ENCODE measurements at regions not wholly inside any gene's neighbourhood (a gene's known extent, or its start where the extent isn't known, plus 50 kb on each side); places are given as distances from the start of the nearest gene placed in this dataset.

- intact Hi-C loops (cut with DNase I), result loop anchor here (5.0 kb wide), 1 partner anchor 113 kb away; no protein-coding TSS in a partner anchor
- Histone ChIP-seq H3K36me3 (no peaks in the 10 kb centered on the region), H3K4me1 (no peaks in the 10 kb centered on the region), H3K27me3 (no peaks in the 10 kb centered on the region), H3K9me3 (no peaks in the 10 kb centered on the region), H3K4me3 (replicated peaks in 1 of 3) (no peak overlapping the region), H3K27ac (no peak overlapping the region)
- WGBS, 2 donors, result 49 to 53% methylated on average over 12 of the region's 12 CpGs
- peak; percentile 44 to 45 for DNase-seq
- no peak for TF ChIP-seq POLR2A (IDR thresholded peaks at IDR 0.05)
- TF ChIP-seq CTCF (IDR thresholded peaks at IDR 0.05), result peak; percentile 55 to 79 (median 58)
These were observed 415.4 kb upstream of the CCDC196 start for GRCh38 chr14:66070542-66071319.

- H3K4me3 ChIP-seq (replicated peaks in 1 of 3), result no peak overlapping the region
- DNase-seq, result no peak
- H3K9me3 ChIP-seq, result no peaks in the 10 kb centered on the region
- TF ChIP-seq POLR2A (IDR thresholded peaks at IDR 0.05) (no peak), CTCF (IDR thresholded peaks at IDR 0.05) (no peak)
- no peak overlapping the region for H3K27ac ChIP-seq
- no peaks in the 10 kb centered on the region for H3K4me1 ChIP-seq
- H3K36me3 ChIP-seq, result no peaks in the 10 kb centered on the region
- H3K27me3 ChIP-seq, result no peaks in the 10 kb centered on the region
- 94 to 96% methylated on average over 5 of the region's 5 CpGs for WGBS, 2 donors
- intact Hi-C loops (cut with DNase I), result loop anchor here (5.0 kb wide), 1 partner anchor 115 kb away; no protein-coding TSS in a partner anchor
These were observed 413.7 kb upstream of the CCDC196 start for GRCh38 chr14:66072190-66073084.

DNA sequence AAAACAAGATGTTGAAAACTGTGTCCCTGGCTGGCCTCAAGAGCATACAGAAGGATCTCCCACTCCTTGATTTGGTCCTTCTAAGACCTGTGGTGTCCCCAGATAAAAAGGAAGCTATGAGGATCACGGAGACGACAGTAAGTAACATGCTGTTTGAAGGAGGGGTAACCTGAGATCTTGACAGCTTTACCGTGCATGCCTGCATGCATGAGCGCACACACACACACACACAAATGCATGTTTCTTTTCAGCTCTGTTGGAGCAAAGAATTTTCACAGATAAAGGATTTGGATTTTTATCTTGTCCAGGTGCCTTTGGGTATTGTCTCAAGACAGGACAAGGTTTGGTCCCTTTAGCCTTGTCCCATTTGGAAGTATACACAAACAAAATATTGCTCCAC lies 411.6 kb upstream of the CCDC196 start:
- 37 to 49% methylated on average over 4 of the region's 4 CpGs for WGBS, 2 donors
- TF ChIP-seq CTCF (IDR thresholded peaks at IDR 0.05) (no peak), POLR2A (IDR thresholded peaks at IDR 0.05) (no peak)
- intact Hi-C loops (cut with DNase I), result loop anchor here (5.0 kb wide), 1 partner anchor 117 kb away; no protein-coding TSS in a partner anchor

DNA sequence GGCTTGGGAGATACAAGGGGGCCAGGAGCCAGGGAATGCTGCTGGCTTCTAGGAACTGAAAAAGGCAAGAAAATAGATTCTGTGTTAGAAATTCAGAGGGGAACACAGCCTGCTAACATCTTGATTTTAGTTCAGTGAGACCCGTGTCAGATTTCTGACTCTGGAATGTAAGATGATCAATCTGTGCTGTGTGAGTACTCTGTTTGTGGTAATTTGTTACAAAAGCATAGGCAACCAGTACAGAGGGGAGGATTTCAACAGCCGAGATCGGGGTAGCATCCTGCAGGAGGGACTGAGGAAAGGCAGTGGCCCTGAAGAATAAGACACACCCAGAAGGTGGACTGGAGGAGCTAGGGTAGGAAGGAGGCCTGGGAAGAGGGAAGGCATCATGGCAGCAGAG lies 410.0 kb upstream of the CCDC196 start:
- no peaks in the 10 kb centered on the region for H3K27me3 ChIP-seq
- H3K9me3 ChIP-seq, result no peaks in the 10 kb centered on the region
- TF ChIP-seq CTCF (IDR thresholded peaks at IDR 0.05), result no peak
- TF ChIP-seq POLR2A (IDR thresholded peaks at IDR 0.05), result no peak
- H3K36me3 ChIP-seq, result no peaks in the 10 kb centered on the region
- H3K4me1 ChIP-seq, result peaks cover 0 to 5% of the 10 kb centered on the region in 2 donors
- WGBS, 2 donors, result 80 to 81% methylated on average over 3 of the region's 3 CpGs
- no peak overlapping the region for H3K4me3 ChIP-seq (replicated peaks in 1 of 3)
- no peak for DNase-seq
- intact Hi-C loops (cut with DNase I), result no loop called here
- no peak overlapping the region for H3K27ac ChIP-seq

More for the DNA sequence above, 411.6 kb upstream of the CCDC196 start:
- H3K27me3 ChIP-seq, result no peaks in the 10 kb centered on the region
- no peak for DNase-seq
- no peaks in the 10 kb centered on the region for H3K36me3 ChIP-seq
- H3K4me1 ChIP-seq, result peaks cover 0 to 5% of the 10 kb centered on the region in 2 donors
- no peaks in the 10 kb centered on the region for H3K9me3 ChIP-seq
- no peak overlapping the region for H3K27ac ChIP-seq
- no peak overlapping the region for H3K4me3 ChIP-seq (replicated peaks in 1 of 3)

All from thyroid gland (tissue), 4 donors.